Stimulated activated CD8-positive, alpha-beta memory T cell treated with anti-CD3 and anti-CD28 coated beads, Interleukin-4, amount 100 ng/mL, for 48 hours (primary cell): ENCODE measurements at regions not wholly inside any gene's neighbourhood (a gene's known extent, or its start where the extent isn't known, plus 50 kb on each side); places are given as distances from the start of the nearest gene placed in this dataset.
"Not testable (repeated sequence)": the region's sequence is repeated elsewhere in the genome, so short reads cannot be mapped to it uniquely, and the experiment has no call there.

ENCODE experiments used
- DNase-seq: peaks from one replicate; pipeline ENCODE4 v3.0.0-alpha.2; 2020

DNA sequence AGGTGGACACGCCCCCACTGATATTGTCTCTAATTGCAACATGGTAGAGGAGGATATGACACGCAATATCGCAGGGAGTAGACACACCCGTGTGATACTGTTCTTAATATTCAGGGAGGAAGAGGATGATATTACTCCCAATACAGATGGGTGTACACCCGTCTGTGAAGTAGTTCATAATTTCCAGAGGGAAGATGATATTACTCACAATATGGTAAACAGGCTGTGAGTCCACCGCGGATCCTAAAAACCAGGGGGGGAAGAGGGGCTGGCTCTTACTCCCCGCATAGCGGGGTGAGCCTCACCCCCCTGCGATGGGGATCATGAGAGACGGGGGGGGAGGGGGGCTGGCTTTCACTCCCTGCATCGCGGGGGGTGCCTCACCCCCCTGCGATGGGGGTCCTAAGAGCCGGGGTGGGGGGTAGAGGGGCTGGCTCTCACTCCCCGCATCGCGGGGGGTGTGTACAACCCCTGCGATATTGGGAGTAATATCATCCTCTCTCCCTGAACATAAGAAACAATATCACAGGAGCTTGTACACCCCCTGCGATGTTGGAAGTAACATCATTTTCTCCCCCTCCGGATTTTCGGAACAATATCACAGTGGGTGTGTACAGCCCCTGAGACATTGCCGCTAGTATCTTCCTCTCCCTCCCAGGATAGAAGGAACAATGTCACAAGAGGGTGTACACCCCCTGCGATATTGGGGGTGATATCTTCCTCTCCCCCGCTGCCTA is 52.2 kb upstream of the FRG2C start:
- not testable (repeated sequence) for DNase-seq
